ENCODE measurements at regions not wholly inside any gene's neighbourhood (a gene's known extent, or its start where the extent isn't known, plus 50 kb on each side); places are given as distances from the start of the nearest gene placed in this dataset.

GRCh38 chr6:2502998-2503674, 247.6 kb downstream of the MYLK4 start:
- TF ChIP-seq ZBTB1 (tag by site-specific recombination; IDR thresholded peaks at IDR 0.05): no peak
- TF ChIP-seq ZNF707 (tag by site-specific recombination; IDR thresholded peaks at IDR 0.05): no peak
- no peak for TF ChIP-seq ZNF174 (tag by site-specific recombination; IDR thresholded peaks at IDR 0.05)
- TF ChIP-seq YY1 (tag by site-specific recombination; IDR thresholded peaks at IDR 0.05): no peak
- TF ChIP-seq CTCF (tag by site-specific recombination; IDR thresholded peaks at IDR 0.05): no peak
- TF ChIP-seq REST (tag by site-specific recombination; IDR thresholded peaks at IDR 0.05): no peak
